ENCODE measurements at regions not wholly inside any gene's neighbourhood (a gene's known extent, or its start where the extent isn't known, plus 50 kb on each side); places are given as distances from the start of the nearest gene placed in this dataset.
A peak's percentile ranks its signal among the peaks of the same experiment; 100 is the strongest.

GRCh38 chr2:67833632-67834031 lies 229.2 kb downstream of the C1D start:
- TF ChIP-seq REST (IDR thresholded peaks at IDR 0.05), result no peak
- no peak for TF ChIP-seq TAF1 (conservative IDR thresholded peaks at IDR 0.05)
- no peak for TF ChIP-seq RXRA (IDR thresholded peaks at IDR 0.05)
- TF ChIP-seq SP1 (IDR thresholded peaks at IDR 0.05), result no peak
- no peak for TF ChIP-seq RAD21 (IDR thresholded peaks at IDR 0.05)
- no peak for TF ChIP-seq GABPA (IDR thresholded peaks at IDR 0.05 in 1 of 2, conservative IDR thresholded peaks at IDR 0.05 in 1 of 2)
- no peak for TF ChIP-seq CTCF (IDR thresholded peaks at IDR 0.05; ENCODE audit: low read depth, low read length, missing input control)
- no peak for TF ChIP-seq MAX (IDR thresholded peaks at IDR 0.05)
- no peak for TF ChIP-seq EGR1 (IDR thresholded peaks at IDR 0.05; ENCODE audit: low read depth in 2 of 2)
- TF ChIP-seq JUND (IDR thresholded peaks at IDR 0.05), result no peak

GRCh38 chr2:67834482-67834881 lies 228.3 kb downstream of the C1D start:
- Histone ChIP-seq H3K4me3 (ENCODE audit: low read depth in 1 of 3, low read length in 3 of 3) (no peak overlapping the region), H3K4me1 (ENCODE audit: control insufficient read depth in 4 of 4, insufficient read depth in 4 of 4, low read length in 3 of 4) (peaks cover 0 to 6% (median 0%) of the 10 kb centered on the region in 4 donors), H3K36me3 (ENCODE audit: control insufficient read depth in 4 of 4, insufficient read depth in 3 of 4, low read depth in 1 of 4, low read length in 3 of 4) (no peaks in the 10 kb centered on the region), H3K9ac (ENCODE audit: low read depth in 1 of 2, low read length in 2 of 2) (no peak overlapping the region), H3K9me3 (ENCODE audit: control insufficient read depth in 4 of 4, low read length in 3 of 4) (no peaks in the 10 kb centered on the region), H3K27me3 (ENCODE audit: control insufficient read depth in 4 of 4, insufficient read depth in 4 of 4, low read length in 3 of 4) (peaks cover 0 to 3% (median 0%) of the 10 kb centered on the region in 4 donors), H3K27ac (ENCODE audit: low read depth in 1 of 2, low read length in 2 of 2) (no peak overlapping the region)
- 87% methylated on average over 7 of the region's 7 CpGs for WGBS
- no peak for DNase-seq (ENCODE audit: low spot score)
- TF ChIP-seq HNF4G (IDR thresholded peaks at IDR 0.05) (no peak), ZBTB33 (IDR thresholded peaks at IDR 0.05) (no peak), YY1 (IDR thresholded peaks at IDR 0.05) (no peak), REST (IDR thresholded peaks at IDR 0.05) (no peak), MAX (IDR thresholded peaks at IDR 0.05) (no peak), JUND (IDR thresholded peaks at IDR 0.05) (no peak), FOXA2 (IDR thresholded peaks at IDR 0.05) (no peak), NR2F2 (IDR thresholded peaks at IDR 0.05) (no peak), HNF4A (conservative IDR thresholded peaks at IDR 0.05) (no peak), SP1 (IDR thresholded peaks at IDR 0.05) (no peak), TAF1 (conservative IDR thresholded peaks at IDR 0.05) (no peak), RXRA (IDR thresholded peaks at IDR 0.05) (no peak), RAD21 (IDR thresholded peaks at IDR 0.05) (no peak), EGR1 (IDR thresholded peaks at IDR 0.05; ENCODE audit: low read depth in 2 of 2) (no peak)

More at GRCh38 chr2:67833632-67834031, 229.2 kb downstream of the C1D start:
- peaks cover 0 to 6% (median 0%) of the 10 kb centered on the region in 4 donors for H3K4me1 ChIP-seq (ENCODE audit: control insufficient read depth in 4 of 4, insufficient read depth in 4 of 4, low read length in 3 of 4)
- no peak overlapping the region for H3K4me3 ChIP-seq (ENCODE audit: low read depth in 1 of 3, low read length in 3 of 3)
- WGBS, result 47% methylated on average over 5 of the region's 5 CpGs
- no peaks in the 10 kb centered on the region for H3K9me3 ChIP-seq (ENCODE audit: control insufficient read depth in 4 of 4, low read length in 3 of 4)
- no peaks in the 10 kb centered on the region for H3K36me3 ChIP-seq (ENCODE audit: control insufficient read depth in 4 of 4, insufficient read depth in 3 of 4, low read depth in 1 of 4, low read length in 3 of 4)
- no peak overlapping the region for H3K27ac ChIP-seq (ENCODE audit: low read depth in 1 of 2, low read length in 2 of 2)
- DNase-seq (ENCODE audit: low spot score), result peak; percentile 39
- peaks cover 0 to 3% (median 0%) of the 10 kb centered on the region in 4 donors for H3K27me3 ChIP-seq (ENCODE audit: control insufficient read depth in 4 of 4, insufficient read depth in 4 of 4, low read length in 3 of 4)
- no peak overlapping the region for H3K9ac ChIP-seq (ENCODE audit: low read depth in 1 of 2, low read length in 2 of 2)
